Neuronal stem cell (in vitro differentiated cells): ENCODE measurements at regions not wholly inside any gene's neighbourhood (a gene's known extent, or its start where the extent isn't known, plus 50 kb on each side); places are given as distances from the start of the nearest gene placed in this dataset.

Experiments used
- DNase-seq: peaks from one replicate; pipeline ENCODE4 v3.0.0-alpha.2; 2013; ENCODE audit warnings: low spot score
- H2AFZ ChIP-seq: one replicate; pipeline ENCODE4 v1.6.1; 2013; ENCODE audit warnings: mild to moderate bottlenecking, low read length, inconsistent platforms
- H2AK5ac ChIP-seq: 2 replicates; pipeline ENCODE4 v1.6.1; 2013; ENCODE audit warnings: low read depth, mild to moderate bottlenecking, inconsistent platforms, low read length, moderate library complexity, mixed read lengths
- H2BK120ac ChIP-seq: 2 replicates; pipeline ENCODE4 v1.6.1; 2013; ENCODE audit warnings: low read depth, mild to moderate bottlenecking, inconsistent platforms, low read length, moderate library complexity, mixed read lengths
- H2BK12ac ChIP-seq: one replicate; pipeline ENCODE4 v1.6.1; 2013; ENCODE audit warnings: low read length, inconsistent platforms
- H2BK15ac ChIP-seq: 2 replicates; pipeline ENCODE4 v1.6.1; 2013; ENCODE audit warnings: mild to moderate bottlenecking, low read length, inconsistent platforms, mixed read lengths
- H2BK5ac ChIP-seq: one replicate; pipeline ENCODE4 v1.6.1; 2013; ENCODE audit warnings: inconsistent platforms, mild to moderate bottlenecking, low read length, moderate library complexity
- H3K14ac ChIP-seq: one replicate; pipeline ENCODE4 v1.6.1; 2013; ENCODE audit warnings: low read length, inconsistent platforms
- H3K18ac ChIP-seq: 2 replicates; pipeline ENCODE4 v1.6.1; 2013; ENCODE audit warnings: low read length, inconsistent platforms
- H3K23ac ChIP-seq: 2 replicates; pipeline ENCODE4 v1.6.1; 2013; ENCODE audit warnings: low read depth, mild to moderate bottlenecking, mixed read lengths, low read length, inconsistent platforms; ENCODE audit not compliant: poor library complexity
- H3K27ac ChIP-seq: replicated peaks from 3 replicates; pipeline ENCODE4 v1.5.1; 2013; ENCODE audit warnings: low read length, inconsistent platforms
- H3K27me3 ChIP-seq, 3 experiments: 2 replicates each; pipeline ENCODE4 v1.6.1; 2013; ENCODE audit warnings: low read length in 3 of 3, mild to moderate bottlenecking in 2 of 3, inconsistent platforms in 1 of 3, low read depth in 1 of 3, mixed read lengths in 1 of 3, moderate library complexity in 1 of 3; ENCODE audit not compliant: control insufficient read depth in 3 of 3, insufficient read depth in 3 of 3
- H3K36me3 ChIP-seq, 2 donors: replicated peaks in 1 of 2; 2 replicates each; pipeline ENCODE4 v1.6.1; 2013; ENCODE audit warnings: low read length in 2 of 2; ENCODE audit not compliant: control insufficient read depth in 2 of 2, insufficient read depth in 2 of 2
- H3K4ac ChIP-seq: 2 replicates; pipeline ENCODE4 v1.6.1; 2013; ENCODE audit warnings: inconsistent platforms, mild to moderate bottlenecking, low read length, moderate library complexity
- H3K4me1 ChIP-seq, 2 donors: 1 replicate in 1 of 2; 2 replicates in 1 of 2; pipeline ENCODE4 v1.6.1; 2013; ENCODE audit warnings: low read length in 2 of 2, low read depth in 1 of 2; ENCODE audit not compliant: control insufficient read depth in 2 of 2, insufficient read depth in 1 of 2
- H3K4me2 ChIP-seq: one replicate; pipeline ENCODE4 v1.6.1; 2013; ENCODE audit warnings: mild to moderate bottlenecking, low read length, inconsistent platforms; ENCODE audit not compliant: insufficient read depth, poor library complexity, severe bottlenecking
- H3K4me3 ChIP-seq, 2 donors: 2 replicates each; pipeline ENCODE4 v1.5.1; 2013; ENCODE audit warnings: low read length in 2 of 2, mild to moderate bottlenecking in 2 of 2, inconsistent platforms in 1 of 2, moderate library complexity in 1 of 2
- H3K79me1 ChIP-seq: one replicate; pipeline ENCODE4 v1.6.1; 2013; ENCODE audit warnings: low read depth, mild to moderate bottlenecking, inconsistent platforms, low read length, moderate library complexity
- H3K9ac ChIP-seq: one replicate; pipeline ENCODE4 v1.6.1; 2013; ENCODE audit warnings: mild to moderate bottlenecking, low read depth, low read length, inconsistent platforms; ENCODE audit not compliant: poor library complexity
- H3K9me3 ChIP-seq, 2 donors: replicated peaks in 1 of 2; 2 replicates each; pipeline versions ENCODE3 to v1.6.1; 2013; ENCODE audit warnings: low read length in 2 of 2, mild to moderate bottlenecking in 2 of 2, inconsistent platforms in 1 of 2, low read depth in 1 of 2, mixed read lengths in 1 of 2, moderate library complexity in 1 of 2; ENCODE audit not compliant: control insufficient read depth in 2 of 2, insufficient read depth in 1 of 2
- H4K8ac ChIP-seq: one replicate; pipeline ENCODE4 v1.6.1; 2013; ENCODE audit warnings: low read depth, mild to moderate bottlenecking, inconsistent platforms, low read length, moderate library complexity
- H4K91ac ChIP-seq: one replicate; pipeline ENCODE4 v1.6.1; 2013; ENCODE audit warnings: low read length, low read depth, mild to moderate bottlenecking, inconsistent platforms; ENCODE audit not compliant: poor library complexity
- WGBS, 2 donors: extraction: QIAGEN DNeasy Blood & Tissue Kit; methylation state at CpG; one replicate each; pipeline ENCODE4 v1.1.7; 2013; ENCODE audit warnings: missing lambda C conversion rate in 2 of 2, mixed read lengths in 1 of 2; ENCODE audit not compliant: insufficient read length in 2 of 2, insufficient replicate concordance in 1 of 2; ENCODE audit errors: extremely low coverage in 2 of 2; 5-methylcytosine and 5-hydroxymethylcytosine counted together

- no peaks in the 10 kb centered on the region for H3K36me3 ChIP-seq
- H4K8ac ChIP-seq, result no peak overlapping the region
- no peak for DNase-seq
- no peak overlapping the region for H2BK5ac ChIP-seq
- H3K79me1 ChIP-seq, result no peaks in the 10 kb centered on the region
- H3K23ac ChIP-seq, result peak overlapping the region; percentile 14
- no peak overlapping the region for H2AK5ac ChIP-seq
- peak overlapping the region; percentile 54 for H3K18ac ChIP-seq
- H2BK12ac ChIP-seq, result no peak overlapping the region
- no peak overlapping the region for H3K4me3 ChIP-seq
- H2BK15ac ChIP-seq, result no peak overlapping the region
- no peak overlapping the region for H3K4me2 ChIP-seq
- no peak overlapping the region for H3K14ac ChIP-seq
- H4K91ac ChIP-seq, result no peak overlapping the region
- no peaks in the 10 kb centered on the region for H3K9me3 ChIP-seq
- H3K27ac ChIP-seq, result no peak overlapping the region
- H3K4me1 ChIP-seq, result peaks cover 0 to 4% of the 10 kb centered on the region in 2 donors
- H2AFZ ChIP-seq, result no peak overlapping the region
- no CpG with 5 or more reads among the region's 9 CpGs for WGBS, 2 donors
- H3K9ac ChIP-seq, result no peak overlapping the region
- no peak overlapping the region for H3K4ac ChIP-seq
- H3K27me3 ChIP-seq, result no peaks in the 10 kb centered on the region
- no peak overlapping the region for H2BK120ac ChIP-seq
Observed at GRCh38 chr6:137602313-137603197, 108.4 kb upstream of the OLIG3 start.

GRCh38 chr6:137610702-137611101, 116.5 kb upstream of the OLIG3 start:
- H3K4ac ChIP-seq, result no peak overlapping the region
- H3K23ac ChIP-seq, result no peak overlapping the region
- H3K79me1 ChIP-seq, result no peaks in the 10 kb centered on the region
- H3K14ac ChIP-seq, result no peak overlapping the region
- H2BK12ac ChIP-seq, result no peak overlapping the region
- no peak overlapping the region for H3K18ac ChIP-seq
- DNase-seq, result no peak
- H3K36me3 ChIP-seq, result no peaks in the 10 kb centered on the region
- no peak overlapping the region for H3K4me3 ChIP-seq
- no peak overlapping the region for H3K27ac ChIP-seq
- WGBS, 2 donors, result no CpG with 5 or more reads among the region's 2 CpGs
- H2BK15ac ChIP-seq, result no peak overlapping the region
- no peak overlapping the region for H4K8ac ChIP-seq
- H3K9ac ChIP-seq, result no peak overlapping the region
- H4K91ac ChIP-seq, result no peak overlapping the region
- H2AK5ac ChIP-seq, result no peak overlapping the region
- no peak overlapping the region for H2AFZ ChIP-seq
- H2BK120ac ChIP-seq, result no peak overlapping the region
- H2BK5ac ChIP-seq, result no peak overlapping the region
- H3K9me3 ChIP-seq, result no peaks in the 10 kb centered on the region
- no peaks in the 10 kb centered on the region for H3K27me3 ChIP-seq
- no peaks in the 10 kb centered on the region for H3K4me1 ChIP-seq
- H3K4me2 ChIP-seq, result no peak overlapping the region

GRCh38 chr6:137623293-137623692, 129.1 kb upstream of the OLIG3 start:
- H3K79me1 ChIP-seq, result no peaks in the 10 kb centered on the region
- H3K36me3 ChIP-seq, result no peaks in the 10 kb centered on the region
- no peak overlapping the region for H3K9ac ChIP-seq
- H3K4me1 ChIP-seq, result no peaks in the 10 kb centered on the region
- H2BK5ac ChIP-seq, result no peak overlapping the region
- DNase-seq, result no peak
- H3K4me3 ChIP-seq, result no peak overlapping the region
- no peak overlapping the region for H2AK5ac ChIP-seq
- WGBS, 2 donors, result no CpG with 5 or more reads among the region's 4 CpGs
- H3K23ac ChIP-seq, result no peak overlapping the region
- H3K14ac ChIP-seq, result no peak overlapping the region
- H2AFZ ChIP-seq, result no peak overlapping the region
- H3K4ac ChIP-seq, result no peak overlapping the region
- no peak overlapping the region for H2BK120ac ChIP-seq
- no peaks in the 10 kb centered on the region for H3K9me3 ChIP-seq
- no peak overlapping the region for H4K91ac ChIP-seq
- H3K27ac ChIP-seq, result no peak overlapping the region
- H3K4me2 ChIP-seq, result no peak overlapping the region
- no peak overlapping the region for H2BK12ac ChIP-seq
- no peak overlapping the region for H2BK15ac ChIP-seq
- H4K8ac ChIP-seq, result no peak overlapping the region
- H3K18ac ChIP-seq, result no peak overlapping the region
- no peaks in the 10 kb centered on the region for H3K27me3 ChIP-seq

- Histone ChIP-seq H3K18ac (peak overlapping the region; percentile 65), H2BK5ac (no peak overlapping the region), H3K27me3 (no peaks in the 10 kb centered on the region), H2BK12ac (no peak overlapping the region), H2AK5ac (no peak overlapping the region), H2BK15ac (no peak overlapping the region), H3K23ac (no peak overlapping the region), H3K4ac (no peak overlapping the region), H3K4me1 (no peaks in the 10 kb centered on the region), H3K27ac (no peak overlapping the region), H3K9me3 (no peaks in the 10 kb centered on the region), H3K14ac (no peak overlapping the region), H3K9ac (no peak overlapping the region), H3K36me3 (no peaks in the 10 kb centered on the region), H3K4me2 (no peak overlapping the region), H4K8ac (no peak overlapping the region), H2AFZ (no peak overlapping the region), H3K79me1 (no peaks in the 10 kb centered on the region), H2BK120ac (no peak overlapping the region), H3K4me3 (no peak overlapping the region), H4K91ac (no peak overlapping the region)
- WGBS, 2 donors, result no CpG with 5 or more reads among the region's 8 CpGs
- DNase-seq, result no peak
Observed at GRCh38 chr6:137625100-137625661, 131.0 kb upstream of the OLIG3 start.
